SK-N-MC (cell line): ENCODE measurements at regions not wholly inside any gene's neighbourhood (a gene's known extent, or its start where the extent isn't known, plus 50 kb on each side); places are given as distances from the start of the nearest gene placed in this dataset.

Experiments used
- EZH2 ChIP-seq: fragments of 200-600 bp; sonication (generic); IDR thresholded peaks from one replicate; pipeline ENCODE4 v1.6.1; 2017; ENCODE audit warnings: antibody characterized with exemption
- FOXP2 ChIP-seq: optimal IDR thresholded peaks from 2 replicates; pipeline ENCODE3; 2011; ENCODE audit warnings: mild to moderate bottlenecking, moderate library complexity; ENCODE audit not compliant: insufficient read depth; ENCODE audit errors: extremely low read length, control extremely low read depth
- POLR2AphosphoS5 ChIP-seq: IDR thresholded peaks from 2 replicates; pipeline ENCODE4 v1.6.1; 2012; ENCODE audit warnings: mild to moderate bottlenecking, low read depth, low read length, borderline replicate concordance

- no peak for TF ChIP-seq EZH2
- no peak for TF ChIP-seq POLR2AphosphoS5
- TF ChIP-seq FOXP2, result no peak
These were observed 138.1 kb downstream of the EMB start for GRCh38 chr5:50302815-50303490.
